NCI-H82 (cell line): ENCODE measurements at regions not wholly inside any gene's neighbourhood (a gene's known extent, or its start where the extent isn't known, plus 50 kb on each side); places are given as distances from the start of the nearest gene placed in this dataset.
"Not testable (repeated sequence)": the region's sequence is repeated elsewhere in the genome, so short reads cannot be mapped to it uniquely, and the experiment has no call there.

Experiments used
- DNase-seq: peaks from one replicate; lab custom pipeline; 2025; lab: John Stamatoyannopoulos, UW

GRCh38 chrX:140337263-140337662, 167.6 kb downstream of the SOX3 start:
- DNase-seq: no peak

- no peak for DNase-seq
These were observed 186.6 kb downstream of the SOX3 start for GRCh38 chrX:140318296-140318695.

GRCh38 chrX:140317462-140317861, 187.4 kb downstream of the SOX3 start:
- DNase-seq: no peak

- no peak for DNase-seq
These were observed 205.7 kb downstream of the SOX3 start for GRCh38 chrX:140298960-140299825.

GRCh38 chrX:140297273-140297672, 207.6 kb downstream of the SOX3 start:
- no peak for DNase-seq

- no peak for DNase-seq
These were observed 211.9 kb downstream of the SOX3 start for GRCh38 chrX:140292961-140293360.

GRCh38 chrX:140292188-140292587, 212.7 kb downstream of the SOX3 start:
- no peak for DNase-seq

GRCh38 chrX:140274811-140275525, 229.9 kb downstream of the SOX3 start:
- no peak for DNase-seq

GRCh38 chrX:140273921-140274320, 230.9 kb downstream of the SOX3 start:
- DNase-seq: no peak

- no peak for DNase-seq
These were observed 254.5 kb downstream of the SOX3 start for GRCh38 chrX:140250391-140250790.

- no peak for DNase-seq
These were observed 255.8 kb downstream of the SOX3 start for GRCh38 chrX:140249088-140249487.

- no peak for DNase-seq
These were observed 263.9 kb upstream of the CXorf66 start for GRCh38 chrX:140229191-140229590.

- DNase-seq: not testable (repeated sequence)
These were observed 260.7 kb upstream of the CXorf66 start for GRCh38 chrX:140226037-140226436.

- DNase-seq: not testable (repeated sequence)
These were observed 250.6 kb upstream of the CXorf66 start for GRCh38 chrX:140215894-140216293.

- not testable (repeated sequence) for DNase-seq
These were observed 249.2 kb upstream of the CXorf66 start for GRCh38 chrX:140214518-140214917.

GRCh38 chrX:140206657-140207056, 241.3 kb upstream of the CXorf66 start:
- DNase-seq: no peak

GRCh38 chrX:140190441-140191108, 225.3 kb upstream of the CXorf66 start:
- DNase-seq: no peak

GRCh38 chrX:140180585-140180984, 215.3 kb upstream of the CXorf66 start:
- DNase-seq: no peak

GRCh38 chrX:140177821-140178220, 212.5 kb upstream of the CXorf66 start:
- DNase-seq: no peak

- no peak for DNase-seq
These were observed 207.1 kb upstream of the CXorf66 start for GRCh38 chrX:140172401-140172800.

- DNase-seq: no peak
These were observed 202.2 kb upstream of the CXorf66 start for GRCh38 chrX:140167551-140167950.

GRCh38 chrX:140165849-140166248, 200.5 kb upstream of the CXorf66 start:
- DNase-seq: no peak

- no peak for DNase-seq
These were observed 199.1 kb upstream of the CXorf66 start for GRCh38 chrX:140164391-140164790.
